ENCODE measurements at regions not wholly inside any gene's neighbourhood (a gene's known extent, or its start where the extent isn't known, plus 50 kb on each side); places are given as distances from the start of the nearest gene placed in this dataset.
A peak's percentile ranks its signal among the peaks of the same experiment; 100 is the strongest.

GRCh38 chr21:31609081-31609480 lies 50.4 kb upstream of the SOD1 start:
- Histone ChIP-seq H3K36me3 (ENCODE audit: control insufficient read depth in 1 of 2, insufficient read depth in 2 of 2, low read depth in 1 of 2, low read length in 2 of 2) (no peaks in the 10 kb centered on the region), H3K18ac (ENCODE audit: low read depth in 1 of 2, low read length in 2 of 2) (no peak overlapping the region), H2BK5ac (ENCODE audit: low read depth, low read length, poor library complexity, severe bottlenecking) (no peak overlapping the region), H2BK120ac (ENCODE audit: low read depth, low read length) (no peak overlapping the region), H2AFZ (ENCODE audit: low read depth, low read length) (no peak overlapping the region), H2AK5ac (ENCODE audit: low read length, severe bottlenecking) (no peak overlapping the region), H3K4ac (ENCODE audit: low read depth in 1 of 2, low read length in 2 of 2) (no peak overlapping the region), H4K91ac (ENCODE audit: low read length) (no peak overlapping the region), H3K4me2 (ENCODE audit: low read length, poor library complexity, severe bottlenecking) (no peak overlapping the region), H3K4me1 (ENCODE audit: control insufficient read depth, insufficient read depth, low read depth, low read length) (peaks cover 7% of the 10 kb centered on the region), H2BK15ac (ENCODE audit: low read depth, poor library complexity, severe bottlenecking) (no peak overlapping the region), H3K4me3 (ENCODE audit: insufficient read depth in 1 of 2, low read depth in 1 of 2, low read length in 2 of 2) (no peak overlapping the region), H3K23ac (ENCODE audit: low read length in 2 of 2) (no peak overlapping the region), H2BK12ac (ENCODE audit: low read length in 2 of 2) (no peak overlapping the region), H3K9me3 (ENCODE audit: control insufficient read depth, low read length) (no peaks in the 10 kb centered on the region), H4K8ac (ENCODE audit: low read length) (no peak overlapping the region), H3K14ac (ENCODE audit: low read length in 2 of 2) (no peak overlapping the region), H3K27ac (ENCODE audit: low read length, poor library complexity, severe bottlenecking) (no peak overlapping the region), H3K79me1 (replicated peaks; ENCODE audit: low read length, poor library complexity, severe bottlenecking) (no peaks in the 10 kb centered on the region), H3K27me3 (ENCODE audit: control insufficient read depth in 1 of 2, insufficient read depth in 1 of 2, low read length in 2 of 2) (peaks cover 0 to 5% of the 10 kb centered on the region in 2 experiments), H3K9ac (ENCODE audit: low read length) (no peak overlapping the region)
- no peak for DNase-seq
- WGBS: 68% methylated on average over 4 of the region's 4 CpGs

DNA sequence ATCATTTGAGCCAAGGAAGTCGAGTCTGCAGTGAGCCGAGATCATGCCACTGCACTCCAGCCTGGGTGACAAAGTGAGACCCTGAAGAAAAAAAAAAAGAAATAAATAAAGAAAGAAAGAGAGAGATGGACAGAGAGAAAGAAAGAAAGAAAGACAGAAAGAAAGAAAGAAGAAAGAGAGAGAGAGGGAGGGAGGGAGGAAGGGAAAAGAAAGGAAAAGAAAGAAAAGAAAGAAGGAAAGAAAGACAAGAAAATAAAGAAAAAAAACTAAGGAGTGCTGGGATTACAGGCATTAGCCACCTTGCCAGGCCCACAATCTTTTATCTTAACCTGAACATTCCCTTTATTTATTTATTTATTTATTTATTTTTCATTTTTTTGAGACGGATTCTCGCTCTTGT lies 51.7 kb upstream of the SOD1 start:
- no peak overlapping the region for H4K8ac ChIP-seq (ENCODE audit: low read length)
- no peak overlapping the region for H2BK12ac ChIP-seq (ENCODE audit: low read length in 2 of 2)
- no peak overlapping the region for H2BK5ac ChIP-seq (ENCODE audit: low read depth, low read length, poor library complexity, severe bottlenecking)
- no peak for DNase-seq
- H3K4ac ChIP-seq (ENCODE audit: low read depth in 1 of 2, low read length in 2 of 2): no peak overlapping the region
- H3K4me3 ChIP-seq (ENCODE audit: insufficient read depth in 1 of 2, low read depth in 1 of 2, low read length in 2 of 2): no peak overlapping the region
- peaks cover 0 to 5% of the 10 kb centered on the region in 2 experiments for H3K27me3 ChIP-seq (ENCODE audit: control insufficient read depth in 1 of 2, insufficient read depth in 1 of 2, low read length in 2 of 2)
- H2BK15ac ChIP-seq (ENCODE audit: low read depth, poor library complexity, severe bottlenecking): no peak overlapping the region
- H3K4me2 ChIP-seq (ENCODE audit: low read length, poor library complexity, severe bottlenecking): no peak overlapping the region
- no peak overlapping the region for H3K27ac ChIP-seq (ENCODE audit: low read length, poor library complexity, severe bottlenecking)
- H3K36me3 ChIP-seq (ENCODE audit: control insufficient read depth in 1 of 2, insufficient read depth in 2 of 2, low read depth in 1 of 2, low read length in 2 of 2): no peaks in the 10 kb centered on the region
- H3K9ac ChIP-seq (ENCODE audit: low read length): no peak overlapping the region
- peaks cover 2% of the 10 kb centered on the region for H3K4me1 ChIP-seq (ENCODE audit: control insufficient read depth, insufficient read depth, low read depth, low read length)
- 88% methylated on average over 4 of the region's 4 CpGs for WGBS
- H2AFZ ChIP-seq (ENCODE audit: low read depth, low read length): no peak overlapping the region
- no peak overlapping the region for H4K91ac ChIP-seq (ENCODE audit: low read length)
- H3K9me3 ChIP-seq (ENCODE audit: control insufficient read depth, low read length): no peaks in the 10 kb centered on the region
- H3K14ac ChIP-seq (ENCODE audit: low read length in 2 of 2): no peak overlapping the region
- no peak overlapping the region for H3K18ac ChIP-seq (ENCODE audit: low read depth in 1 of 2, low read length in 2 of 2)
- no peak overlapping the region for H2AK5ac ChIP-seq (ENCODE audit: low read length, severe bottlenecking)
- H3K23ac ChIP-seq (ENCODE audit: low read length in 2 of 2): no peak overlapping the region
- H3K79me1 ChIP-seq (replicated peaks; ENCODE audit: low read length, poor library complexity, severe bottlenecking): no peaks in the 10 kb centered on the region
- no peak overlapping the region for H2BK120ac ChIP-seq (ENCODE audit: low read depth, low read length)

- H2BK15ac ChIP-seq (ENCODE audit: low read depth, poor library complexity, severe bottlenecking): no peak overlapping the region
- H4K8ac ChIP-seq (ENCODE audit: low read length): no peak overlapping the region
- no peak overlapping the region for H3K18ac ChIP-seq (ENCODE audit: low read depth in 1 of 2, low read length in 2 of 2)
- H3K79me1 ChIP-seq (replicated peaks; ENCODE audit: low read length, poor library complexity, severe bottlenecking): no peaks in the 10 kb centered on the region
- no peak overlapping the region for H2BK5ac ChIP-seq (ENCODE audit: low read depth, low read length, poor library complexity, severe bottlenecking)
- no peak overlapping the region for H2AFZ ChIP-seq (ENCODE audit: low read depth, low read length)
- H4K91ac ChIP-seq (ENCODE audit: low read length): no peak overlapping the region
- no peak overlapping the region for H3K9ac ChIP-seq (ENCODE audit: low read length)
- H3K9me3 ChIP-seq (ENCODE audit: control insufficient read depth, low read length): no peaks in the 10 kb centered on the region
- no peak for DNase-seq
- H3K4me1 ChIP-seq (ENCODE audit: control insufficient read depth, insufficient read depth, low read depth, low read length): no peaks in the 10 kb centered on the region
- no peak overlapping the region for H2BK12ac ChIP-seq (ENCODE audit: low read length in 2 of 2)
- H3K36me3 ChIP-seq (ENCODE audit: control insufficient read depth in 1 of 2, insufficient read depth in 2 of 2, low read depth in 1 of 2, low read length in 2 of 2): no peaks in the 10 kb centered on the region
- no peak overlapping the region for H3K23ac ChIP-seq (ENCODE audit: low read length in 2 of 2)
- no peak overlapping the region for H3K14ac ChIP-seq (ENCODE audit: low read length in 2 of 2)
- WGBS: 93% methylated on average over 5 of the region's 11 CpGs
- H3K27me3 ChIP-seq (ENCODE audit: control insufficient read depth in 1 of 2, insufficient read depth in 1 of 2, low read length in 2 of 2): peaks cover 0 to 5% of the 10 kb centered on the region in 2 experiments
- no peak overlapping the region for H3K4ac ChIP-seq (ENCODE audit: low read depth in 1 of 2, low read length in 2 of 2)
- H2BK120ac ChIP-seq (ENCODE audit: low read depth, low read length): no peak overlapping the region
- H3K27ac ChIP-seq (ENCODE audit: low read length, poor library complexity, severe bottlenecking): no peak overlapping the region
- H3K4me3 ChIP-seq (ENCODE audit: insufficient read depth in 1 of 2, low read depth in 1 of 2, low read length in 2 of 2): no peak overlapping the region
- H2AK5ac ChIP-seq (ENCODE audit: low read length, severe bottlenecking): no peak overlapping the region
- no peak overlapping the region for H3K4me2 ChIP-seq (ENCODE audit: low read length, poor library complexity, severe bottlenecking)
These were observed 53.2 kb upstream of the SOD1 start for GRCh38 chr21:31606081-31606874.

GRCh38 chr21:31604591-31605190 lies 54.8 kb upstream of the SOD1 start:
- Histone ChIP-seq H3K4me2 (ENCODE audit: low read length, poor library complexity, severe bottlenecking) (no peak overlapping the region), H4K91ac (ENCODE audit: low read length) (no peak overlapping the region)

More at GRCh38 chr21:31604591-31605190, 54.8 kb upstream of the SOD1 start:
- Histone ChIP-seq H3K79me1 (replicated peaks; ENCODE audit: low read length, poor library complexity, severe bottlenecking) (no peaks in the 10 kb centered on the region), H3K18ac (ENCODE audit: low read depth in 1 of 2, low read length in 2 of 2) (no peak overlapping the region), H2BK5ac (ENCODE audit: low read depth, low read length, poor library complexity, severe bottlenecking) (no peak overlapping the region), H3K9ac (ENCODE audit: low read length) (no peak overlapping the region), H3K4ac (ENCODE audit: low read depth in 1 of 2, low read length in 2 of 2) (no peak overlapping the region), H3K4me1 (ENCODE audit: control insufficient read depth, insufficient read depth, low read depth, low read length) (no peaks in the 10 kb centered on the region), H3K4me3 (ENCODE audit: insufficient read depth in 1 of 2, low read depth in 1 of 2, low read length in 2 of 2) (no peak overlapping the region), H3K36me3 (ENCODE audit: control insufficient read depth in 1 of 2, insufficient read depth in 2 of 2, low read depth in 1 of 2, low read length in 2 of 2) (no peaks in the 10 kb centered on the region), H2BK12ac (ENCODE audit: low read length in 2 of 2) (no peak overlapping the region), H4K8ac (ENCODE audit: low read length) (no peak overlapping the region), H3K9me3 (ENCODE audit: control insufficient read depth, low read length) (no peaks in the 10 kb centered on the region), H2AK5ac (ENCODE audit: low read length, severe bottlenecking) (no peak overlapping the region), H2AFZ (ENCODE audit: low read depth, low read length) (no peak overlapping the region), H3K27ac (ENCODE audit: low read length, poor library complexity, severe bottlenecking) (no peak overlapping the region), H3K27me3 (ENCODE audit: control insufficient read depth in 1 of 2, insufficient read depth in 1 of 2, low read length in 2 of 2) (no peaks in the 10 kb centered on the region), H3K23ac (ENCODE audit: low read length in 2 of 2) (no peak overlapping the region), H3K14ac (ENCODE audit: low read length in 2 of 2) (no peak overlapping the region), H2BK120ac (ENCODE audit: low read depth, low read length) (no peak overlapping the region), H2BK15ac (ENCODE audit: low read depth, poor library complexity, severe bottlenecking) (no peak overlapping the region)
- 46% methylated on average over 8 of the region's 11 CpGs for WGBS
- DNase-seq: peak; percentile 64

Data from mesenchymal stem cell (in vitro differentiated cells and primary cell).